MCF 10A (cell line): ENCODE measurements at regions not wholly inside any gene's neighbourhood (a gene's known extent, or its start where the extent isn't known, plus 50 kb on each side); places are given as distances from the start of the nearest gene placed in this dataset.
"Not testable (repeated sequence)": the region's sequence is repeated elsewhere in the genome, so short reads cannot be mapped to it uniquely, and the experiment has no call there.

Experiments
- BruUV-seq: library from RNA; stranded (reverse); fragments of 400-500 nt; replicated peaks from 2 replicates; lab custom pipeline; 2021; lab: Mats Ljungman, UMichigan
- CTCF ChIA-PET: fragments of 300-600 bp; sonication (Branson Sonifier 250); formaldehyde crosslinking; extraction: SDS; loops from one replicate; lab custom pipeline; 2021; ENCODE audit warnings: antibody characterized with exemption, inconsistent platforms; lab: Yijun Ruan, JAX
- POLR2A ChIA-PET: fragments of 300-600, 350-650 bp; sonication (Branson Sonifier 250); formaldehyde crosslinking; extraction: SDS; loops from one replicate; lab custom pipeline; 2020; ENCODE audit warnings: antibody characterized with exemption, inconsistent platforms; lab: Yijun Ruan, JAX
- DNase-seq: peaks from one replicate; pipeline ENCODE4 v3.0.0-alpha.2; 2018; ENCODE audit not compliant: unreplicated experiment
- H3K27ac Mint-ChIP-seq: one replicate; pipeline ENCODE4 v1.8.0; 2022; ENCODE audit warnings: mild to moderate bottlenecking, low read depth, mixed read lengths; ENCODE audit not compliant: unreplicated experiment
- H3K27me3 Mint-ChIP-seq: one replicate; pipeline ENCODE4 v1.8.0; 2022; ENCODE audit warnings: mixed read lengths; ENCODE audit not compliant: insufficient read depth, unreplicated experiment
- H3K36me3 Mint-ChIP-seq: one replicate; pipeline ENCODE4 v1.8.0; 2022; ENCODE audit warnings: mild to moderate bottlenecking, moderate library complexity, mixed read lengths; ENCODE audit not compliant: insufficient read depth, unreplicated experiment
- H3K4me1 Mint-ChIP-seq: one replicate; pipeline ENCODE4 v1.8.0; 2022; ENCODE audit warnings: mixed read lengths; ENCODE audit not compliant: insufficient read depth, unreplicated experiment
- H3K4me3 Mint-ChIP-seq: one replicate; pipeline ENCODE4 v1.8.0; 2022; ENCODE audit warnings: mild to moderate bottlenecking, moderate library complexity, mixed read lengths; ENCODE audit not compliant: unreplicated experiment
- H3K9me3 Mint-ChIP-seq: one replicate; pipeline ENCODE4 v1.8.0; 2022; ENCODE audit warnings: mixed read lengths; ENCODE audit not compliant: unreplicated experiment
- CTCF ChIP-seq: fragments of 200-600 bp; IDR thresholded peaks from one replicate; pipeline ENCODE4 v1.8.0; 2022; ENCODE audit warnings: antibody characterized with exemption, mild to moderate bottlenecking; ENCODE audit not compliant: unreplicated experiment
- intact Hi-C: fragments of 100-400 bp; cut with micrococcal nuclease; formaldehyde crosslinking; loops from 2 replicates; pipeline ENCODE4 v1.14.1; 2022

DNA sequence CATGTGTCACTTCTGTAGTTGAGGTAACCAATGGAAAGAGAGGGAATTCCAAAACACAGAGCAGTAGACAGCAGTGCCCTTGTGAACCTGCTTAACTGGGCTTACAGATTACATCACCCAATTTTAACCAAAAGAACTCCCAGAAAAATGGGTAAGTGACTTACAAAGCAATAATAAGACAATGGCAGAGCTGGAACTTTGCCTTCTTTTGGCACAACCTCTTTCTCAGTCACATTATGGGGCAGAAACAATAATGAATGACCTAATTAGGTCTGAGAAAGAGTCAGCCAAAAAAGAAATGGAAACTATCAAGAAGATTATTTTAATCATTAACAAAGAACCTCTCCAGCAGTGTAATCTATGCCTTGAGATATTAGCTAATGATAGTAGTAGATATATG lies 146.5 kb downstream of the SPATA31D1 start:
- intact Hi-C loops: no loop called here
- Mint-ChIP-seq H3K27me3 (no peaks in the 10 kb centered on the region), H3K4me1 (no peaks in the 10 kb centered on the region), H3K36me3 (no peaks in the 10 kb centered on the region), H3K4me3 (no peak overlapping the region), H3K27ac (peak overlapping the region; percentile 24), H3K9me3 (no peaks in the 10 kb centered on the region)
- TF ChIP-seq CTCF: no peak
- ChIA-PET CTCF (no interaction called here), POLR2A (no interaction called here)
- no peak for DNase-seq
- BruUV-seq: no TSS peak

- H3K27ac Mint-ChIP-seq, BruUV-seq, H3K27me3 Mint-ChIP-seq, DNase-seq, H3K4me3 Mint-ChIP-seq, CTCF ChIA-PET, H3K4me1 Mint-ChIP-seq, H3K9me3 Mint-ChIP-seq, intact Hi-C loops, H3K36me3 Mint-ChIP-seq, POLR2A ChIA-PET: not testable (repeated sequence)
Observed at GRCh38 chr9:82138081-82138480, 149.5 kb downstream of the SPATA31D1 start.

GRCh38 chr9:82140471-82140870 lies 151.9 kb downstream of the SPATA31D1 start:
- Mint-ChIP-seq H3K27ac (no peak overlapping the region), H3K9me3 (no peaks in the 10 kb centered on the region), H3K36me3 (no peaks in the 10 kb centered on the region), H3K4me1 (no peaks in the 10 kb centered on the region), H3K4me3 (no peak overlapping the region), H3K27me3 (no peaks in the 10 kb centered on the region)
- ChIA-PET POLR2A (interaction anchor here (0.6 kb wide), 1 partner anchor 892 kb away, joined by 3 read pairs; no protein-coding TSS in a partner anchor), CTCF (no interaction called here)
- intact Hi-C loops: no loop called here
- no peak for TF ChIP-seq CTCF
- BruUV-seq: no TSS peak
- no peak for DNase-seq

GRCh38 chr9:82144803-82145202 lies 156.2 kb downstream of the SPATA31D1 start:
- CTCF ChIA-PET: no interaction called here
- no peak for TF ChIP-seq CTCF
- intact Hi-C loops: no loop called here
- POLR2A ChIA-PET: no interaction called here
- Mint-ChIP-seq H3K27ac (no peak overlapping the region), H3K4me3 (no peak overlapping the region), H3K9me3 (no peaks in the 10 kb centered on the region), H3K4me1 (no peaks in the 10 kb centered on the region), H3K36me3 (no peaks in the 10 kb centered on the region), H3K27me3 (no peaks in the 10 kb centered on the region)
- no TSS peak for BruUV-seq
- DNase-seq: no peak

GRCh38 chr9:82146677-82147076 lies 158.1 kb downstream of the SPATA31D1 start:
- Mint-ChIP-seq H3K27me3 (no peaks in the 10 kb centered on the region), H3K9me3 (no peaks in the 10 kb centered on the region), H3K4me3 (no peak overlapping the region), H3K27ac (no peak overlapping the region), H3K4me1 (no peaks in the 10 kb centered on the region), H3K36me3 (no peaks in the 10 kb centered on the region)
- no peak for TF ChIP-seq CTCF
- CTCF ChIA-PET: interaction anchor here (0.7 kb wide), 1 partner anchor 9 kb away, joined by 3 read pairs; no protein-coding TSS in a partner anchor
- DNase-seq: no peak
- intact Hi-C loops: no loop called here
- BruUV-seq: no TSS peak
- POLR2A ChIA-PET: interaction anchor here (0.7 kb wide), 1 partner anchor 208 kb away, joined by 4 read pairs; no protein-coding TSS in a partner anchor
